HG03520 (cell line): ENCODE measurements at regions not wholly inside any gene's neighbourhood (a gene's known extent, or its start where the extent isn't known, plus 50 kb on each side); places are given as distances from the start of the nearest gene placed in this dataset.
"Not testable (repeated sequence)": the region's sequence is repeated elsewhere in the genome, so short reads cannot be mapped to it uniquely, and the experiment has no call there.

Source experiments
- ATAC-seq: cut with Tn5 transposase; IDR thresholded peaks from one replicate; pipeline ENCODE4 v1.9.1; 2021; ENCODE audit warnings: mild to moderate bottlenecking, moderate library complexity; ENCODE audit not compliant: unreplicated experiment

DNA sequence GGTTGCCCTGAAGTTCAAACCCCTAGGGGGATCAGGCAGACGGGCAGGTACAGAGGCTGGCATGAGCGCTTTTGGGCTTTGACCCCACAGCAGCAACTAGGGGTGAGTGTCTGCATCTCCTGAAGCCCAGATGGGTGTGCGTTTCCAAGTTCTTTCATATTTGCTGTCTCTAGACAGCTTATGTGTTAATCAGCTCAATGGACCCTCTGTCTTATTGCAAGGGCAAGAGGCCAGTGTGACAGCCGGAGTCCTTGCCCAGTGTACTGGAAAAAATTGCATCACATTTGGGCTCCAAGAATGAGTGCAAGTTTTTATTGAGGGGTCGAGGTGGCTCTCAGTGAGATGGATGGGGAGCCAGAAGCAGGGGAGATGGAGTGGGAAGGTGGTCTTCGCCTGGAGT is 1863.7 kb upstream of the RAG2 start:
- no peak for ATAC-seq

DNA sequence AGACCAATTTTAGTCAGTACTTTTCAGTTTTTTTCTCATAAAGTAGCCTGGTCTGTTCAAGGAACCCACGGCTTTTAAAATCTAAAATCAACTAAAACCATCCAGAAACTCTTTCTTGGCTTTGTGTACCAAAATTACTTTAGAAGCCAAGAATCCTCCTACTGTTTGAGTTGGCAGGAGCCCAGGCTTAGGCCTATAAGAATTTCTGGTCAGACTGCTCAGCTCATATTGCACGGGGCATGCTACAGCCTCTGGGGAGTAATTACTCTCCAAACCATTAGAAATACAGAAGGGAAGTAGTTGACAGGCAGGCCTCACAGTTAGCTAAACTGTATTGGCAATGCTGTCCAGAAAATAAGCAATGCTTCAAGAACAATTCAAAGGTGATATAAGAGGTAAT is 1862.9 kb upstream of the RAG2 start:
- no peak for ATAC-seq

DNA sequence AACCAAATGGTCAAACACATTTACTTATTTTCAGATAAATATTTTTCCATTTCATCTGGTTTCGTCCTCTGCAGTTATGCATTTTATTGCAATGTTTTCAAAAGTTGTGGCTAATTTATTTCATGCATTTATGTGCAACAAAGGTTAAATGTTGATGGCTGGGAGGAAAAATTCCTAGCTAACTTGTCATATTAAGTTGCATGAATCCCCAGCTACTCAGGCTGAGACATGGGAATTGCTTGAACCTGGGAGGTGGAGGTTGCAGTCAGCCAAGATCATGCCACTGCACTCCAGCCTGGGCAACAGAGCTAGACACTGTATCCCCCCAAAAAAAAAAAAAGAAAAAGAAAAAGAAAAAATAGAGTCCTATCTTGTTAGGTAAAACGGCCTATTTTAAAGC is 1862.4 kb upstream of the RAG2 start:
- no peak for ATAC-seq

DNA sequence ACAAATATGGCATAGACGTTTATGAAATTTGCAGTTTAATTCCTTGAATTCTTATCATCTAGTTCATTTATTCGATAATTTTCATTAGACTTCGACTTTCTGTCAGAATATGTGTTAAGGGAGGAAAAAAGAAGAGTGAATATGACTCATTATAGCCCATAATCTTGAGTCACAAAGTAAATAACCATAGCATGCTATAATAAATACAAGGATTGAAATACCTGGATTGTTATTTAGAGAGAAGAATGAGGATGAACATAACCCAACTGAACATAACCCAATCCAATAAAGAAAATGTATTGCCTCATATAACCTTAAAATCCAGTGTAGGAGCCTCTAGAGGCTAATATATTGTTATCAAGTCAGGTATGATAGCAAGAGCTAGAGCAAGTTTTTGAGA is 1858.3 kb upstream of the RAG2 start:
- no peak for ATAC-seq

DNA sequence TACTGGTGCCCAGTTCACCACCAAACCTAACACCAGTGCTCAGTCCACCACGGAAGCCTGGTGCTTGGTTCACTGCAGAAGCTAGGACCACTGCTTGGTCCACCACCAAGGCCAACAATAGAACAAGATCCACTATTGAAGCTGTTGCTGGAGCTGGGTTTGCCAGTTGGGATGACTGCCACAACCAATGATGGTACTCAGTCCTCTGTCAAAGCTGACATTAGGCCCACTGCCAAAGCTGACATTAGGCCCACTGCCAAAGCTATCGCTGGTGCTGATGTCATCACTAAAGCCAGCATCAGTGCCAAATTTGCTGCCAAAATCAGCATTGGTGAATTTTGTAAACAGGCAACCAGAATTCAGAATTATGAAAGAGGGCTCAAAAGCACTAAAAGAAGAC is 1850.2 kb upstream of the RAG2 start:
- ATAC-seq = no peak

DNA sequence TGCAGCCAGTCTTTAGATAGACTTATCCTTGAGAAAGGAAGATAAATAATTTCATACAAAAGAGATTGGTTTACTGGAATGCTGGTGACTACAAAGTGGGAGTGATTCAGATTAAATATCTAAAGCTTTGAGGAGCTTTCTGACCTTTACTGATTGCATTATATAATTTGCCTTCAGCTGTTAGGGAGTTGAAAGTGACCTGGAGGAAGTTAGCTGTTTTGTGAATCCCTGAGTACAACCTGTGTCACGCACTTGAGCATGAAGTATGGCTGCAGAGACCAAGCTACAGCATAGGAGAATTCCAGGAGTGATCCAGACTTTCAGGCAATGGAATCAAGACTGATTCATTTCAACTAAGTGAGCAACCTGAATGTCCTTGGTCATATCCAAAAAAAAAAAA is 1848.3 kb upstream of the RAG2 start:
- ATAC-seq = no peak

DNA sequence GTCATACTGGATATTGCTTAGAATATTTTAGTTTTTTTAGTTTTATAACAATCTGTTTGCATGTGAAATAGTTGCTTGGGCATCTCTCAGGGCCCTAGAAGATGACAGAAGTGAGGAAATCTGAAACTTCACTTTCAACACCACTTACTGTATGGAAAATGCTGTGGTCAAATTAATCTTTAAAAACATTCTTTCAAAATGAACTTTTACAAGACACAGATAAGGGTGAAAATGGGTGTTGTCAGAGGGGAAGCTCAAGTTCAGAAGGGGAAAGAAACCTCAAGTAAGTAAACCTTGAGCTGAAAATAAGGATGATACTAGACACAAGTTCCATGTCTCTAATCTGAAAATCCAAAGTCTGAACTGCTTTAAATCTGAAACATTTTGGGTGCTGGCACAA is 1840.1 kb upstream of the RAG2 start:
- no peak for ATAC-seq

DNA sequence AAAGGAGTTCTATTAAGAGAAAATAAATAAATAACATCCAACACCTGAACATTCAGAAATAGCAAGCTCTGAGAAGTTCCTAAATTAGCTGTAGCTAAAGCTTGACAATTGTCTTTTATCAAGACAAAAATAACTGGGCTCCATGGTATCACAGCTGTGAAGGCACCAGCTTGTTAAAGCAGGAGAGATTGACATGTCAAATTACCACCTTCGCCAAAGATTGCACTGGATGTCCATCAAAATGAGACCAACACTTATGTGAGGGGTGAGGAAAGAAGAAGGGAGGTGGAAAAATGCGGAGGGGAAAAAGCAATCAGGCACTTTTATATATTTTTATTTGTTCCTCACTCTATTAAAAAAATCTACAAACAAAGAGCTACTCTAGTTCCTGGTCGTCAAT is 1827.5 kb upstream of the RAG2 start:
- ATAC-seq = no peak

DNA sequence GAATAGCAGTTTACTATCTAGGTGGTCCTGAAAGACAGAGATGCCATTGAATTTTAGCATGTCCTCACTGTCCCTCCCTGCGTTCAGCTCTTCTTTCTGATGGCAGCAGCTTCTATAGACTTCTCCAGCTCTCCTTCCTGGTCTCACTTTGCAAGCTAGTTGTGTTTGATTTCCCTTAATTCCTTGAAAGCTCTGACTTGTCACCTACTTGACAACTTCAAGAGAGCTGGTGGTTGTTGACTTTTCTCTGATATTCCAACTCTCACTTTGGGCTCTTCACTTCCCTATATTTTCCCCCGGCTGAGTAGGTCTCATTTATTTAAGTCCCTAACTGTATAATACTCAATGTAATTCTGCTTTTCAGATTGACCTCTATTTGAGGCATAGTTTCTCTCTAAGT is 1825.0 kb upstream of the RAG2 start:
- no peak for ATAC-seq

DNA sequence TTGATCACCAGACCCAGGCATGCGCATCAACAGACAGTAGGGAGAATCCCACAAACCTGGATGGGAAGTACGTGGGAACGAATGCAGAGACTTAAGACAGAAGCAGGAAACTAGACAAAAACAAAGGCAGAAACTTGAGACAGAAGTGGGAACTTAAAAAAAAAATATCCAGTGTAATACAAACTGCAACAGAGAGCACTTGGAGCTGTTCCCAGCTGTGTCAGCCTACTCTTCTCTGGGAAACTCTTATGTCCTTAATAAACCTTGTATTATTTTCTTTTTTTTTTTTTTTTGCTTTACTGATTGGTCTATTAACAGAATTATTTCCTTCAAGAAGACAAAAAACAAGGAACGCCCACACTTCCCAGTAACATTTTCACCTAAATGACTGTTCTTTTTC is 1818.1 kb upstream of the RAG2 start:
- no peak for ATAC-seq

DNA sequence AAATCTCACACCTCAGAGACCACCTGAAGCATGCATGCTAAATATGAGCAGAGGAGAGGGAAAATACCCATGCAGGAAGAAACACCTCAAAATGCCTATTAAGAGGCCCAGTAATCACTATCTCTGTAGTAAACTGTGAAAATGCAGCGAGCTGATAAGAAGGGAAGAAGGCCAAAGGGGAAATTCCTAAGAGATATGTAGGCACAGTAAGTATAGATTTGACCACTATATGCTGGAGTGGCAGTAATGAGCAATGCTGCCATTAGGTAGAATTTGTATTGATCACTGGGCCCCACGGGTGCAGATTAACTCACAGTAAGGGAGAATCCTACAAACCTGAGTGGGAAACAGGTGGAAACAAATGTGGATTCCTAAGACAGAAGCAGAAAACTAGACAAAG is 1813.1 kb upstream of the RAG2 start:
- no peak for ATAC-seq

DNA sequence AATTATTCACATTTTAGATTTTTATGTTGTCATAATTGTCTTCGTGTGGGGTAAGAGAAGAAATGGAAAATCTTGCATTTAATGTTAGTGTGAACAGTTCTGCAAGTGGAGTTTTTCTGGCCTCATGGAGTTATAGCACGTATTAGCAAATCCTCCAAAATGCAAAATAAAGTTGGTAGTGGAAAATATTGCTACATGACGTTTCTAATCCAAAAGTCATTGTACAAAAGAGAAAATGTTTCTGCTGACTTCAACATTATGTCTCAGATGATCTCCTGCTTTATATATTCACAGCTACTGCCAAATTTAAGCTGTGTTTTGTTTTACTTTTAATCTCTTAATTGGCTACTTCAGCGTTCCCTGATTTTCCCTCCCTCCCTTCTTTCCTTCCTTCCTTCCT is 1804.0 kb upstream of the RAG2 start:
- ATAC-seq = no peak

DNA sequence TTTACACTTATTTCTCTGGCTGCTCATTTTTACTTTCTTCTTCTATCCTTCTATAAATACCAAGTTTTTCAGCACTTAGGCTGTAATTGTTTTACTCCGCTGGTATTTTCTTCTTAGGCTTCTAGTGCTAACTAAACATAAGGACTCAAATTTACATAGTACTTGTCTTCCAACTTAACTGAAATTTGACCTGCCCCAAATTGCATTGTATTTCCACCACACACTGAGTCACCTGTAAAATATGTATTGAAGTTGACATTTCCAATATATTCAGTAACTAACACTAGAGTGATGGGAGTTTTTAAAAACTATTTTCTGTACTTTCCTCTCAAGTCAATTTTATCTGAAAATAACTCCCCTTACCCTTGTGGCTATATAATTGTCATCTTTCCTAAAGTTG is 1794.1 kb upstream of the RAG2 start:
- ATAC-seq = no peak

DNA sequence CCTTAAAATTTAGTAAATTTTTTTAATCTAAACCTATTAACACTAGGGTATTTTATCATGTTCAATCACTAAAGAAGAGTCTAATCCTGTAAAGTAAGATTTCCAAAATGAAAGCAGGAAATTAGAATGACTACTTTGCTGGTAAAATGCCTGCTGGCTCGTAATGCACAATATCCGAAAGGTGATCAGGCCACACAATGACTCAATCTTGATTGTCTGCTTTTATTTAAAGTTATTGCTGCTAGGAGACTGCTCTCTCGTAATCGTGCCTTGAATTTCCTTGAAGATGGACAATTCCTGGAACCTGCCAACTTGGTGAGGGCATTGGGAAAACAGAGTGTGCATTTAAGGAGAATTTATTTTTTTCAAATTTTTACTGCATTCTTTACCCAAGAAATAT is 1786.5 kb upstream of the RAG2 start:
- ATAC-seq = no peak

DNA sequence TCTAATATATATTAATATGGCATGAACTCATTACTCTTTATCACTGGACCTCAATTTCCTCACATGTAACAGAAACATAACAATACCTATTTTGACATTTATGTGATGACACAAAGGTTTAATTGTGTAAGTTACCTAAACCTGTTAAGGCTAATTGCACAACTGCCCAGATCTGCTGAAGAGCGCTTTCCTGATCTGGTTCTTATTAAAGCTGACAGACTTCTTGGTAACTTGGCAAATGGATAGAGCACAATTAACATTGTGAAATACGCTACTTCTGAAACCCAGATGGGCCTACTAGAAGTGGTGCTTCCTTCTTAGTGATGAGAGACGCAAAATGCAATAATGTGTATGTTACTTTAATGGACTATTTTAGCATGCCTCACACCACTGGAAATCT is 1767.2 kb upstream of the RAG2 start:
- no peak for ATAC-seq

DNA sequence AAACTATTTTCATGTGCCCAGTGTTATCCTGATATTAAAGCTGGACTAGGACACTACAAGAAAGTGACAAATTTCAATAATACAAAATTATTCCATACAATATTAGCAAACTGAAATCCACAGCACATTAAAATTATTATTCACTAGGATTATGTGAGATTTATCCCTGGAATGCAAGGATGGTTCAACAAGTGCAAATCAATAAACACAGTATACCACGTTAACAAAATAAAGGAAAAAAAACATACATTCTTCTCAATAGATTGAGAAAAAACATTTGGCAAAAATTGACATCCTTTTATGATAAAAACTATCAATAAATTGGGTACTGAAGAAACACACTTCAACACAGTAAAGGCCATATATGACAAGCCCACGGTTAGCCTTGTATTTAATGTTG is 1758.2 kb upstream of the RAG2 start:
- no peak for ATAC-seq

DNA sequence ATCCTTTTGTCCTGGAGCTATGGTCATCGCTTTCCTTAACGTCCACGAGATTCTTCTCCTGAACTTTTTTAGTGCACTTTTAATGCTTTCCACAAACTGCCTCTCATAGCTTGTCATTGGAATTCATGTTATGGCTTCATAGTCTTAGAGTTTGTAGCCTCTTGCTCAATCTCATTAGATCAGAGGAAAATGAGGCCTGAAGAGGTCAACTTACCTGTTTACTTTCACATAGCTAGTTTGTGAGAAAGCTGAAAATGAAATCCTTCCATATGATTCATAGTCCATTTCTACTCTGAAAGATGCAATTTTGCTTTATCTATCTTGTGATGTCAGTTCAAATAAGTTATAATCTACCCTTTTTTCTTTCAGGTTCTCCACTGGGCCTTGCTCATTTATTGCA is 1747.2 kb upstream of the RAG2 start:
- ATAC-seq = no peak

DNA sequence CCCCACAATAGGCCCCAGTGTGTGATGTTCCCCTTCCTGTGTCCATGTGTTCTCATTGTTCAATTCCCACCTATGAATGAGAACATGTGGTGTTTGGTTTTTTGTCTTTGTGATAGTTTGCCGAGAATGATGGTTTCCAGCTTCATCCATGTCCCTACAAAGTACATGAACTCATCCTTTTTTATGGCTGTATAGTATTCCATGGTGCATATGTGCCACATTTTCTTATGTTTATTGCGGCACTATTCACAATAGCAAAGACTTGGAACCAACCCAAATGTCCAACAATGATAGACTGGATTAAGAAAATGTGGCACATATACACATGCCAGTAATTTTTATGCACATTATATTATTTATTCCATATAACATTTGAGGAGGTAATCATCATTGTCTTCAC is 1743.6 kb upstream of the RAG2 start:
- ATAC-seq = not testable (repeated sequence)

DNA sequence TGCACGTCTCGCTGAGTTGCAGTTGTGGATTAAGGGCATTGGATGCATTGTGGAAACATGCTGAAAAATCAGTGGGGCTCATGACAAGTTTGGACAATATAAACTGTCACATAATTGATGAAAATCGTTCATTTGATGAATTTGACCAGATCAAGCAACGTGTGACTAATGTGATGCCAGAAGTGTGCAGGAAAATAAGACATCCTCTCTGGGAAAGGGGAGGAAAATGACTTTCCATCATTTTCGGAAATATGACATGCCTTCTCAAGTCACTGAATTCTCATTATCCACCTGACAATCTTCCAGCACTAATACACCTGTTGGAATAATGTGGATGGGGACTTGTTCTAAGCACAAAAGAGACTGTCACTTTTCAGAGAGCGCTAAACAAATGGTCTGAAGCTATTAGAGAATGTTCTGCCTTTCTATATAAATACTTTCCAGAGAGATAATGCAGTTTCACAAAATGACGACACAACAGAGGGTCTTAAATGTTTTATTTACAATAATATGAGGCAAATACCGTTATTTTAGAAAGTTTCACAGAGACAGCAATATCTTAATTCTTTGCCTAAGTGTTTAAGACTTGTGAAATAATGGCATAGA is 1741.9 kb upstream of the RAG2 start:
- no peak for ATAC-seq

DNA sequence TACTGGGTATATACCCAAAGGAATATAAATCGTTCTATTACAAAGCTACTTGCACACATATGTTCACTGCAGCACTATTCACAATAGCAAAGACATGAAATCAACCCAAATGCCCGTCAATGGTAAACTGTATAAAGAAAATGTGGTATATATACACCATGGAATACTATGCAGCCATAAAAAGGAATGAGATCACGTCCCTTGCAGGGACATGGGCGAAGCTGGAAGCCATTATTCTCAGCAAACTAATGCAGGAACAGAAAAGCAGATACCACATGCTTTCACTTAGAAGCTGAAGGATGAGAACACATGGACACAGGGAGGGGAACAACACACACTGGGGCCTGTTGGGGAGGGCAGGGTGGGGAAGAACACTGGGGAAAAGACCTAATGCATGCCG is 1740.0 kb upstream of the RAG2 start:
- not testable (repeated sequence) for ATAC-seq

DNA sequence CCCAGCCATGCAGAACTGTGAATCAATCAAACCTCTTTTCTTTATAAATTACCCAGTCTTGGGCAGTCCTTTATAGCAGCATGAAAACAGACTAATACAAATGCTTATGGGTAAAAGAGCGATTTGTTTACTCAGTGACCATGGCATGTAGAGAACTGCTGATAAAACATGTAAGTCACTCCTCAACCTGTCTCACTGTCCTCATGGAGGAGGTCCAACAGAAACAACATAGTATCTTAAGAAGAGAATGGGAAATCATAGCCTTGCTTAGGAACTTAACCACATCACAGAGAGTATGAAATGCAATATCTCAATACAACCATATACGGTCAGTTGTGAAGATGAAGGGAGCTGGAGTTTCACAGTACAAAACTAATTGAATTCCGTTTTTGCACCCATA is 1734.0 kb upstream of the RAG2 start:
- no peak for ATAC-seq

DNA sequence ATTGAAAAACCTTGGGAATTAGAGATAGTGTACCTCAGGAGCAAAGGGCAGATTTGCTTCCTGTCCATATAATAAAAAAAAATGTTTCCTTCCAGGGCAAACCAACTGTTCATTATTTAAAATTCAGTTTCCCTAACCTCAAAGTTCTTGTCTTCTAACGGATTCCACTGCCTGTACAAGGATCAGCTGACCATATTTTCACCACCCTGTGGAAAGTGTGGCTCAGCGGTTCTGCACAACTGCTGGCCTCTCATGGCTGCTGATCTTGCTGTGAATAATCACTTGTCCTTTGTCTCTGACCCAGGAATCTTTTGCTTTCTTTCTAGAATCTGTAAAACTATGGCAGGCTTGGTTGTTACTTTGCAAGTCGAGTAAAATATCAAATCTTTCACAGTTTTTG is 1732.5 kb upstream of the RAG2 start:
- ATAC-seq = no peak

DNA sequence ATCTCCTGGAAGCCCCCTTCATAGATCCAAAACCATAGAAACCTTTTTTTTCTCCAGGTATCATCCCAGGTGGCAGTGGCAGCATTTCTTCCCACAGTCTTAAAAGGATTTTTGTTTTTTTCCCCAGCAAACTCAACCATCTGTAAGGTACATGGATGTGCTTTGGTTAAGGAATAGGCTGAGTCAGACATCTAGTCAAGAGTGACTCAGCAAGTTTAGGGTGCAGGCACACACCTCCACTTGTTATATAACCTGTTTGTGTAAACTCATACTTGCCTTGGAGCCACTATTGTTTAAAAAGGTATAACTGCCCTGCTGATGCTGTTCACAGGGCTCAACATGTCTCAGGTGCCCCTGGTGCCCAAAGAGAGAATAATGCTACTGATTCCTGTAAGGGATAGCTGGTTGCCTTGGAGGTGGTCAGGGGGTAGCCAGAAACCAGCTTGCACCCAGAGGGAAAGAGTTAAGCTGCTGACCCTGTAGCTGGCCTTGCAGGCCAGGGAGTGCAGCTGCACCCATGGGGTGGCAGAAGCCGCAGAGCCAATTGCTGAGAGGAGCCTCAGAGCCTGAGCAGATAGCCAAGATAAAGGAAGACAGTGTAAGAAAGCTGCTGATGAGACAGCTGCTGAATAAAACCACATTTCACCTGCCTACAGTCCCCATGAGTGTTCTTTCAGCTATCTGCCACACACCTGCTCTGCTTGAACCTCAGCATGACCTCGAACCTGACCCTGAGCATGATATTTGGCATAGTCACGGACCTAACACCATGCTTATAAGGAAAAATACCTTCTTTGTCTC is 1726.1 kb upstream of the RAG2 start:
- no peak for ATAC-seq
